Activated CD8-positive, alpha-beta memory T cell treated with anti-CD3 and anti-CD28 coated beads, Interleukin-2, amount 10 ng/mL, durations not matched to agents 7 days and 5 days (primary cell): ENCODE measurements at regions not wholly inside any gene's neighbourhood (a gene's known extent, or its start where the extent isn't known, plus 50 kb on each side); places are given as distances from the start of the nearest gene placed in this dataset.
"Not testable (repeated sequence)": the region's sequence is repeated elsewhere in the genome, so short reads cannot be mapped to it uniquely, and the experiment has no call there.

ENCODE experiments used
- ATAC-seq: fragments of 150-1000 bp; cut with Tn5 transposase; one replicate; pipeline ENCODE4 v1.10.0; 2021; ENCODE audit warnings: moderate library complexity
- CTCF ChIA-PET: fragments of 350-600 bp; sonication (Branson Sonifier 250); formaldehyde crosslinking; loops from one replicate; lab custom pipeline; 2021; ENCODE audit warnings: antibody characterized with exemption; lab: Charles Lee
- DNase-seq: peaks from one replicate; pipeline ENCODE4 v3.0.0-alpha.2; 2020
- H3K27ac Mint-ChIP-seq: one replicate; pipeline ENCODE4 v1.8.0; 2021; ENCODE audit warnings: mild to moderate bottlenecking, mixed read lengths
- H3K27me3 Mint-ChIP-seq: one replicate; pipeline ENCODE4 v1.8.0; 2021; ENCODE audit warnings: mixed read lengths
- H3K36me3 Mint-ChIP-seq: one replicate; pipeline ENCODE4 v1.8.0; 2021; ENCODE audit warnings: mild to moderate bottlenecking, mixed read lengths
- H3K4me1 Mint-ChIP-seq: one replicate; pipeline ENCODE4 v1.8.0; 2021; ENCODE audit warnings: mixed read lengths
- H3K4me3 Mint-ChIP-seq: one replicate; pipeline ENCODE4 v1.8.0; 2021; ENCODE audit warnings: mild to moderate bottlenecking, moderate library complexity, mixed read lengths
- H3K9me3 Mint-ChIP-seq: one replicate; pipeline ENCODE4 v1.8.0; 2022; ENCODE audit warnings: low read depth, mixed read lengths

GRCh38 chr12:76940671-76941445 lies 62.0 kb upstream of the CSRP2 start:
- DNase-seq (no peak), ATAC-seq (no peak)
- Mint-ChIP-seq H3K4me1 (no peaks in the 10 kb centered on the region), H3K4me3 (no peak overlapping the region), H3K27me3 (peaks cover 8% of the 10 kb centered on the region), H3K36me3 (no peaks in the 10 kb centered on the region), H3K27ac (no peak overlapping the region), H3K9me3 (no peaks in the 10 kb centered on the region)
- CTCF ChIA-PET, result interaction anchor here (1.2 kb wide), 1 partner anchor 16 kb away, joined by 3 read pairs; no protein-coding TSS in a partner anchor

- Mint-ChIP-seq H3K4me3 (no peak overlapping the region), H3K27me3 (peaks cover 8% of the 10 kb centered on the region), H3K27ac (no peak overlapping the region), H3K36me3 (no peaks in the 10 kb centered on the region), H3K4me1 (no peaks in the 10 kb centered on the region), H3K9me3 (no peaks in the 10 kb centered on the region)
- ATAC-seq, result no peak
- DNase-seq, result no peak
- CTCF ChIA-PET, result no interaction called here
These were observed 60.9 kb upstream of the CSRP2 start for GRCh38 chr12:76939701-76940100.

GRCh38 chr12:76936275-76937193 lies 57.7 kb upstream of the CSRP2 start:
- CTCF ChIA-PET, result interaction anchor here (1.0 kb wide), 1 partner anchor 74 kb away, joined by 3 read pairs; no protein-coding TSS in a partner anchor
- Mint-ChIP-seq H3K4me1 (no peaks in the 10 kb centered on the region), H3K27ac (no peak overlapping the region), H3K4me3 (no peak overlapping the region), H3K27me3 (peaks cover 9% of the 10 kb centered on the region), H3K9me3 (no peaks in the 10 kb centered on the region), H3K36me3 (no peaks in the 10 kb centered on the region)
- ATAC-seq (no peak), DNase-seq (no peak)

GRCh38 chr12:76933392-76933791 lies 54.6 kb upstream of the CSRP2 start:
- H3K9me3 Mint-ChIP-seq, H3K4me1 Mint-ChIP-seq, CTCF ChIA-PET, ATAC-seq, DNase-seq, H3K27ac Mint-ChIP-seq, H3K4me3 Mint-ChIP-seq, H3K36me3 Mint-ChIP-seq: not testable (repeated sequence)
- peaks cover 10% of the 10 kb centered on the region for H3K27me3 Mint-ChIP-seq

GRCh38 chr12:76929499-76929898 lies 50.7 kb upstream of the CSRP2 start:
- Mint-ChIP-seq H3K4me1 (no peaks in the 10 kb centered on the region), H3K27me3 (peaks cover 14% of the 10 kb centered on the region), H3K36me3 (no peaks in the 10 kb centered on the region), H3K27ac (no peak overlapping the region), H3K9me3 (no peaks in the 10 kb centered on the region), H3K4me3 (no peak overlapping the region)
- ATAC-seq (no peak), DNase-seq (no peak)
- CTCF ChIA-PET, result no interaction called here
